Activated CD4-positive, alpha-beta T cell treated with anti-CD3 and anti-CD28 coated beads for 36 hours (primary cell): ENCODE measurements at regions not wholly inside any gene's neighbourhood (a gene's known extent, or its start where the extent isn't known, plus 50 kb on each side); places are given as distances from the start of the nearest gene placed in this dataset.
"Not testable (repeated sequence)": the region's sequence is repeated elsewhere in the genome, so short reads cannot be mapped to it uniquely, and the experiment has no call there.

Experiments used
- ATAC-seq: fragments of 200-7000 bp; cut with Tn5 transposase; one replicate; pipeline ENCODE4 v1.10.0; 2021; ENCODE audit warnings: mild to moderate bottlenecking, moderate library complexity
- CTCF ChIA-PET: fragments of 350-600 bp; sonication (Branson Sonifier 250); formaldehyde crosslinking; loops from one replicate; lab custom pipeline; 2021; ENCODE audit warnings: antibody characterized with exemption; lab: Charles Lee
- POLR2A ChIA-PET: fragments of 350-600 bp; sonication (Branson Sonifier 250); formaldehyde crosslinking; loops from one replicate; lab custom pipeline; 2021; ENCODE audit warnings: antibody characterized with exemption, inconsistent platforms; lab: Charles Lee
- DNase-seq: peaks from one replicate; pipeline ENCODE4 v3.0.0-alpha.2; 2020
- H3K27ac Mint-ChIP-seq: one replicate; pipeline ENCODE4 v1.8.0; 2021; ENCODE audit warnings: mixed read lengths
- H3K27me3 Mint-ChIP-seq: one replicate; pipeline ENCODE4 v1.8.0; 2021; ENCODE audit warnings: mixed read lengths
- H3K36me3 Mint-ChIP-seq: one replicate; pipeline ENCODE4 v1.8.0; 2021; ENCODE audit warnings: low read depth, mixed read lengths
- H3K4me1 Mint-ChIP-seq: one replicate; pipeline ENCODE4 v1.8.0; 2021; ENCODE audit warnings: mixed read lengths
- H3K4me3 Mint-ChIP-seq: one replicate; pipeline ENCODE4 v1.8.0; 2021; ENCODE audit warnings: mild to moderate bottlenecking, moderate library complexity, mixed read lengths
- H3K9me3 Mint-ChIP-seq: one replicate; pipeline ENCODE4 v1.8.0; 2021; ENCODE audit warnings: low read depth, mixed read lengths
- intact Hi-C, 2 experiments: fragments of 100-400 bp; cut with DNase I in 1 of 2; cut with micrococcal nuclease in 1 of 2; formaldehyde crosslinking; loops; one replicate each; pipeline versions ENCODE4 v1.14.2 to v1.15.1; 2022 to 2024; cut with DNase I, micrococcal nuclease

GRCh38 chr11:80261776-80262175 lies 820.9 kb upstream of the TENM4 start:
- CTCF ChIA-PET = no interaction called here
- H3K9me3 Mint-ChIP-seq = peaks cover under 1% of the 10 kb centered on the region
- no peaks in the 10 kb centered on the region for H3K27me3 Mint-ChIP-seq
- H3K36me3 Mint-ChIP-seq = no peaks in the 10 kb centered on the region
- intact Hi-C loops = no loop called here
- DNase-seq = no peak
- ATAC-seq = no peak
- H3K4me1 Mint-ChIP-seq = no peaks in the 10 kb centered on the region
- H3K4me3 Mint-ChIP-seq = no peak overlapping the region
- POLR2A ChIA-PET = no interaction called here
- no peak overlapping the region for H3K27ac Mint-ChIP-seq

DNA sequence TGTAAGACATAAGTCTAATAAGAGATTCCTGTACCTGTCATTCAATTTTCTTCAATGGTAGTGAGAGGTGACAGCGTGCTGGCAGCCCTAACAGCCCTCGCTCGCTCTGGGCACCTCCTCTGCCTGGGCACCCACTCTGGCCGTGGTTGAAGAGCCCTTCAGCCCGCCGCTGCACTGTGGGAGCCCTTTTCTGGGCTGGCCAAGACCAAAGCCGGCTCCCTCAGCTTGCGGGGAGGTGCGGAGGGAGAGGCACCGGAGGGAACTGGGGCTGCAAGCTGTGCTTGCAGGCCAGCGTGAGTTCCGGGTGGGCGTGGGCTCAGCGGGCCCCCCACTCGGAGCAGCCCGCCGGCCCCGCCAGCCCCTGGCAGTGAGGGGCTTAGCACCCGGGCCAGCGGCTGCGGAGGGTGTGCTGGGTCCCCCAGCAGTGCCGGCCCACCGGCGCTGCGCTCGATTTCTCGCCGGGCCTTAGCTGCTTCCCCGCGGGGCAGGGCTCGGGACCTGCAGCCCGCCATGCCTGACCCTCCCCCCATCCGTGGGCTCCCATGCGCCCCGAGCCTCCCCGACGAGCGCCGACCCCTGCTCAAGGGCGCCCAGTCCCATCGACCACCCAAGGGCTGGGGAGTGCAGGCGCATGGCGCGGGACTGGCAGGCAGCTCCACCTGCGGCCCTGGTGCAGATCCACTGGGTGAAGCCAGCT lies 816.6 kb upstream of the TENM4 start:
- H3K9me3 Mint-ChIP-seq, H3K27me3 Mint-ChIP-seq, DNase-seq, H3K27ac Mint-ChIP-seq, CTCF ChIA-PET, POLR2A ChIA-PET, ATAC-seq, H3K4me1 Mint-ChIP-seq, H3K4me3 Mint-ChIP-seq, H3K36me3 Mint-ChIP-seq, intact Hi-C loops: not testable (repeated sequence)

DNA sequence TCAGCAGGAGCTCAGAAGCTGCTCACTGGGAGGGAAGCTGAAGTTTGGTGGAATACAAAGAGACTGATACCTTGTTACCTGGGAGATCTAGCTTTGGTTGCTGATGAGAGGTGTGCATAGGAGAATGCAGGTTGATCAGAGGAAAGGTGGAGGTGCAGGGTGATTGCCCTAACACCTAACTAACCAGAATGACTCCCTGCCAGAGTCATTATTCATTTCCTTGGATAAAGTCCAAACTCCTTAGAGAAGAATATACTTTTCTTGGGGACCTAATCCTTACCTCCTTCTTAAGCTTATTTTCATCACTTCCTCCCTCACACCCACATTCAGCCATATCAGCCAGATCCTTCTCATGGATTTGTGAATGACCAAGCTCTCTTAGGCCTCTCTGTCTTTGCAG lies 814.2 kb upstream of the TENM4 start:
- POLR2A ChIA-PET = no interaction called here
- H3K27me3 Mint-ChIP-seq = no peaks in the 10 kb centered on the region
- H3K36me3 Mint-ChIP-seq = no peaks in the 10 kb centered on the region
- H3K4me3 Mint-ChIP-seq = no peak overlapping the region
- intact Hi-C loops = no loop called here
- CTCF ChIA-PET = no interaction called here
- no peaks in the 10 kb centered on the region for H3K4me1 Mint-ChIP-seq
- H3K9me3 Mint-ChIP-seq = peaks cover 6% of the 10 kb centered on the region
- no peak overlapping the region for H3K27ac Mint-ChIP-seq
- no peak for ATAC-seq
- no peak for DNase-seq

GRCh38 chr11:80241766-80242165 lies 800.9 kb upstream of the TENM4 start:
- no peaks in the 10 kb centered on the region for H3K4me1 Mint-ChIP-seq
- no peaks in the 10 kb centered on the region for H3K36me3 Mint-ChIP-seq
- no peak overlapping the region for H3K4me3 Mint-ChIP-seq
- H3K27ac Mint-ChIP-seq = no peak overlapping the region
- H3K27me3 Mint-ChIP-seq = no peaks in the 10 kb centered on the region
- ATAC-seq (no peak), DNase-seq (no peak)
- ChIA-PET POLR2A (no interaction called here), CTCF (no interaction called here)
- intact Hi-C loops = no loop called here
- H3K9me3 Mint-ChIP-seq = peaks cover 14% of the 10 kb centered on the region

GRCh38 chr11:80240245-80240644 lies 799.4 kb upstream of the TENM4 start:
- CTCF ChIA-PET = no interaction called here
- Mint-ChIP-seq H3K4me1 (no peaks in the 10 kb centered on the region), H3K4me3 (no peak overlapping the region), H3K36me3 (no peaks in the 10 kb centered on the region), H3K27me3 (no peaks in the 10 kb centered on the region), H3K27ac (no peak overlapping the region), H3K9me3 (peaks cover 17% of the 10 kb centered on the region)
- intact Hi-C loops = no loop called here
- no peak for ATAC-seq
- POLR2A ChIA-PET = no interaction called here
- no peak for DNase-seq

DNA sequence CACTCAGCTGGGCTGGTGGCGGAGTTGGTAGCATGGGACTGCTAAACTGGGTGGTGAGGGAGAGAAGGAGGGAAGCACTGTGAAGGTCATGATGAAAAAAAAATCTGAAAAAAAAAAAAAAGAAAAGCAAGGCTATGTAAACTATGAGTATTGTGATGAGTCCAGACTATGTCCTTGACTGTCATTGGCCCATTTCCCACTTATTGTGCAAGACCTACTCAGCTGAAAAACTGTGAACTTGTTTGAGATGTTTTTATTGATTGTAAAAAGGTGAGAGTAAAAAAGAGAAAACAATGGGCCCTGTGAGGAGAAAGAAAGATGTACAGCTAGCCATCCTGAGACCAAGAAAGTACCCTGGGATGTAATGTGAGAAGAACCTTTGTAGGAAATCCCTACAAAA lies 798.4 kb upstream of the TENM4 start:
- H3K9me3 Mint-ChIP-seq = peaks cover 22% of the 10 kb centered on the region
- H3K4me3 Mint-ChIP-seq = no peak overlapping the region
- ATAC-seq = no peak
- H3K36me3 Mint-ChIP-seq = no peaks in the 10 kb centered on the region
- intact Hi-C loops = no loop called here
- CTCF ChIA-PET = no interaction called here
- no peak overlapping the region for H3K27ac Mint-ChIP-seq
- POLR2A ChIA-PET = no interaction called here
- no peaks in the 10 kb centered on the region for H3K27me3 Mint-ChIP-seq
- no peak for DNase-seq
- H3K4me1 Mint-ChIP-seq = no peaks in the 10 kb centered on the region

GRCh38 chr11:80227915-80228314 lies 787.1 kb upstream of the TENM4 start:
- Mint-ChIP-seq H3K4me3 (no peak overlapping the region), H3K36me3 (peaks cover 3% of the 10 kb centered on the region), H3K4me1 (no peaks in the 10 kb centered on the region), H3K9me3 (peaks cover 29% of the 10 kb centered on the region), H3K27ac (no peak overlapping the region), H3K27me3 (no peaks in the 10 kb centered on the region)
- CTCF ChIA-PET = no interaction called here
- intact Hi-C loops = no loop called here
- DNase-seq = no peak
- no peak for ATAC-seq
- POLR2A ChIA-PET = no interaction called here

DNA sequence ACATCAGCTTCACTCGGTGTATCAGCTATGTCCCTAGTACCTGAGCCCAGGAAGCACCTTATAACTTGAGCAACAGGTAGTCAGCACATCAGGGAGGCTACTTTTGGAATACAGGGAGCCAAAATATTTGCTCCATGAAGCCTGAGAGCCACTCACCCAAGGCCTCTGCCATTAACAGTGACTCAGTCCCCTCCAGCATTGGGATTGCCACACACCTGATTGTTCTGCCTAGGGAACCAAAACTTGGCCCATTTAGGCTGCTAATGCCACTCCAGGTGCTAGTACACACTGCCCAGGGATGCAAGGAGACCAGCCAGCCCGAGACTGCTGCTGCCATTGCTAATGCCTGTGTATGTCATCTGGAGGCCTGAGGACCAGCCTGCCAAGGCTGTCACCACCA lies 773.6 kb upstream of the TENM4 start:
- Mint-ChIP-seq H3K4me1 (no peaks in the 10 kb centered on the region), H3K27me3 (no peaks in the 10 kb centered on the region), H3K36me3 (peaks cover 4% of the 10 kb centered on the region), H3K9me3 (peaks cover 11% of the 10 kb centered on the region), H3K27ac (no peak overlapping the region), H3K4me3 (no peak overlapping the region)
- no peak for DNase-seq
- ATAC-seq = no peak
- intact Hi-C loops = no loop called here
- CTCF ChIA-PET = no interaction called here
- POLR2A ChIA-PET = no interaction called here

DNA sequence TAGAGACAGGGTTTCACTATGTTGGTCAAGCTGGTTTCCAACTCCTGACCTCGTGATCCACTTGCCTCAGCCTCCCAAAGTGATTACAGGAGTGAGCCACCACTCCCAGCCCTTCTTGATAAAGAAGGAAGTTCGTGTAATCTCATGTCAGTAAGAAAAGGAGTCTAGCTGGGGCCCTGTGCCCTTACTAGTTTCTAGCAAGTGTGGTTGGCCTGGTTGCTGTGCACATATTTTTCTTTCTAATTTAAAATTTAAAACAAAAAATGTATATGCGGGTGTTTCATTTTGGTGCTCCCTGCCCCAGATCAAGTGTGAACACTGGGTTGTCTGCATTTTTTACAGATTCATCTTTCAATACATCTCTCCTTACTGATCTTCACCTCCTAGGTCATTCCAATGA lies 770.8 kb upstream of the TENM4 start:
- H3K27me3 Mint-ChIP-seq = no peaks in the 10 kb centered on the region
- intact Hi-C loops = no loop called here
- peaks cover 8% of the 10 kb centered on the region for H3K9me3 Mint-ChIP-seq
- H3K4me1 Mint-ChIP-seq = no peaks in the 10 kb centered on the region
- ATAC-seq = no peak
- CTCF ChIA-PET = no interaction called here
- POLR2A ChIA-PET = no interaction called here
- DNase-seq = no peak
- no peak overlapping the region for H3K27ac Mint-ChIP-seq
- peaks cover 4% of the 10 kb centered on the region for H3K36me3 Mint-ChIP-seq
- H3K4me3 Mint-ChIP-seq = no peak overlapping the region

GRCh38 chr11:80204021-80204420 lies 763.2 kb upstream of the TENM4 start:
- intact Hi-C loops = no loop called here
- Mint-ChIP-seq H3K27ac (no peak overlapping the region), H3K9me3 (peaks cover 6% of the 10 kb centered on the region), H3K4me3 (no peak overlapping the region), H3K27me3 (no peaks in the 10 kb centered on the region), H3K4me1 (no peaks in the 10 kb centered on the region), H3K36me3 (no peaks in the 10 kb centered on the region)
- ChIA-PET POLR2A (no interaction called here), CTCF (no interaction called here)
- DNase-seq = no peak
- ATAC-seq = no peak

DNA sequence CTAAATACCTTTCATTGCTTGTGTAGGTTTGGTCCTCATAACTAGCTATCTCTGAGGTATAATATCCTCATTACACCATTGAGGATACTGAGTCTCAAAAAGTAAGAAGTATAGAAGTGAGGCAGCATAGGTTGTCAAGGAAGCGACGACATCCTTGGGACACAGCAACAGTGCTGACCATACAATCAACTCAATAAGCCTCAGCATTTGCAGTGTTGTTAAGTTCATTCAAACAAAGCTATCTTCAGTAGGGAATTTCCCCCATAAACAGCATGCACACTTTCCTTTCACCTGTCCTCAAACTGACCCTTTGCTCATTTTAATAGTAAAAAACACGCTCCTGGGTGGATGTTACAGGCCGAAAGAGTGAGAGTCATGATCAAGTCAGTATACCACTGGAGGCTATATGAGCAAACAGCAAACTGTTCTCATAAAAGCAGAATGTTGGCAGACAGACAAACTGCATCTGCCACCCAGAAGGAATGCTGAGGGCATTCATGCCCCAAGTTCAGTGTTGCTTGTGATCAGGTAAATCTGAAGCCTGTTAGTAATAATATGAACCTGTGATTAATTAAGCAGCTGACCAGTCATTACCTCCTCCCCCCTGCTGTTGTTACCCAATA lies 756.2 kb upstream of the TENM4 start:
- intact Hi-C loops = no loop called here
- POLR2A ChIA-PET = no interaction called here
- no peak overlapping the region for H3K4me3 Mint-ChIP-seq
- no peaks in the 10 kb centered on the region for H3K27me3 Mint-ChIP-seq
- H3K36me3 Mint-ChIP-seq = no peaks in the 10 kb centered on the region
- ATAC-seq (no peak), DNase-seq (no peak)
- H3K4me1 Mint-ChIP-seq = no peaks in the 10 kb centered on the region
- H3K9me3 Mint-ChIP-seq = peaks cover 4% of the 10 kb centered on the region
- CTCF ChIA-PET = no interaction called here
- H3K27ac Mint-ChIP-seq = no peak overlapping the region

GRCh38 chr11:80196041-80196440 lies 755.2 kb upstream of the TENM4 start:
- ATAC-seq = no peak
- ChIA-PET CTCF (no interaction called here), POLR2A (no interaction called here)
- H3K4me3 Mint-ChIP-seq = no peak overlapping the region
- H3K9me3 Mint-ChIP-seq = peaks cover 4% of the 10 kb centered on the region
- H3K36me3 Mint-ChIP-seq = no peaks in the 10 kb centered on the region
- intact Hi-C loops = no loop called here
- no peaks in the 10 kb centered on the region for H3K27me3 Mint-ChIP-seq
- no peak for DNase-seq
- H3K27ac Mint-ChIP-seq = no peak overlapping the region
- H3K4me1 Mint-ChIP-seq = no peaks in the 10 kb centered on the region
